ENCODE measurements at regions not wholly inside any gene's neighbourhood (a gene's known extent, or its start where the extent isn't known, plus 50 kb on each side); places are given as distances from the start of the nearest gene placed in this dataset.

- TF ChIP-seq CTCF (conservative IDR thresholded peaks at IDR 0.05) (no peak), ZFX (IDR thresholded peaks at IDR 0.05) (no peak)
These were observed 696.0 kb downstream of the ZNF385D start for GRCh38 chr3:21055015-21055414.

Measured in C4-2B (cell line).